Right cardiac atrium (tissue), 5 donors: ENCODE measurements at regions not wholly inside any gene's neighbourhood (a gene's known extent, or its start where the extent isn't known, plus 50 kb on each side); places are given as distances from the start of the nearest gene placed in this dataset.
"Not testable (repeated sequence)": the region's sequence is repeated elsewhere in the genome, so short reads cannot be mapped to it uniquely, and the experiment has no call there.

Source experiments
- ATAC-seq, 2 donors: fragments of 200-7000 bp; cut with Tn5 transposase; one replicate each; pipeline versions ENCODE4 v1.8.0 to v1.9.1; 2020; ENCODE audit warnings: moderate library complexity in 2 of 2, mild to moderate bottlenecking in 1 of 2
- DNase-seq, 3 donors: peaks; one replicate each; pipeline ENCODE4 v3.0.0-alpha.2; 2020
- H3K27ac ChIP-seq: one replicate; pipeline ENCODE4 v1.5.1; 2013; ENCODE audit warnings: mild to moderate bottlenecking, low read length, control low read depth, moderate library complexity
- H3K27me3 ChIP-seq: one replicate; pipeline ENCODE4 v1.6.1; 2013; ENCODE audit not compliant: control insufficient read depth, insufficient read depth
- H3K4me1 ChIP-seq: one replicate; pipeline ENCODE4 v1.6.1; 2013; ENCODE audit warnings: low read length; ENCODE audit not compliant: control insufficient read depth, insufficient read depth
- H3K4me3 ChIP-seq: one replicate; pipeline ENCODE4 v1.5.1; 2013; ENCODE audit warnings: low read length, control low read depth
- H3K9me3 ChIP-seq: one replicate; pipeline ENCODE4 v1.6.1; 2013; ENCODE audit warnings: low read length; ENCODE audit not compliant: control insufficient read depth
- WGBS: extraction: QIAGEN DNeasy Blood & Tissue Kit; methylation state at CpG from one replicate; pipeline ENCODE4 v1.1.7; 2013; 5-methylcytosine and 5-hydroxymethylcytosine counted together
- intact Hi-C, 4 donors: fragments of 100-400 bp; cut with DNase I; formaldehyde crosslinking; loops; one replicate each; pipeline versions ENCODE4 v1.11.0 to v1.14.0; 2022 to 2023
- donor health status: healthy with polysubstance abuse.
- donor health status: DM: no; HTN: yes; CAD: no.
- donor health status: DM: no; HTN: no; CAD: no.
- donor health status: DM: no; HTN: yes; CAD: no; lungs with severe emphysema.
- donor health status: DM: yes; HTN: yes; CAD: no.

DNA sequence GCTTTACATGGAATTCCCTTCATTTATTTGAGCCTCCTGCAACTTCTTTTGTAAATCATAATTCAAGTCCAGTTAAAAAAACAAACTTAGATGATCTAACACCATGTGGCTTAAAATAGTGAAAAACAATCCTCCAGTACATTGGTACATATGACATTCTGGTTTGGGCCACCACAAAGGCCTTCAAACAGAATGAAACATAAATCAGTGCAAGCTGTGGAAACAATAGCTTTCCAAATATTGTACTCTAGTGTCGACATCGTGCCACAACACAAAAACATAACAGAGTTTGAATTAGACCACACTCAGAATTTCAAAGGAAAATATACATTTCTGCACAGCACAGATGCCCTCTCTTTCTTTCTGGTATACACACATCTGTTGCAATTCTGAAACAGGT is 751.3 kb downstream of the SLC6A15 start:
- 85% methylated on average over 2 of the region's 2 CpGs for WGBS
- DNase-seq, result no peak

GRCh38 chr12:84159260-84159659 is 753.3 kb downstream of the SLC6A15 start:
- ATAC-seq (no peak), DNase-seq (no peak)
- H3K27me3 ChIP-seq, result no peaks in the 10 kb centered on the region
- no peaks in the 10 kb centered on the region for H3K4me1 ChIP-seq
- WGBS, result 89% methylated on average over 1 of the region's 1 CpG
- H3K9me3 ChIP-seq, result no peaks in the 10 kb centered on the region
- H3K4me3 ChIP-seq, result no peak overlapping the region
- H3K27ac ChIP-seq, result no peak overlapping the region
- intact Hi-C loops, result no loop called here

More for the DNA sequence above, 751.3 kb downstream of the SLC6A15 start:
- Histone ChIP-seq H3K27me3 (no peaks in the 10 kb centered on the region), H3K4me3 (no peak overlapping the region), H3K4me1 (no peaks in the 10 kb centered on the region), H3K27ac (no peak overlapping the region), H3K9me3 (no peaks in the 10 kb centered on the region)
- ATAC-seq, result no peak
- intact Hi-C loops, result no loop called here

- intact Hi-C loops, result no loop called here
- no peak for ATAC-seq
- Histone ChIP-seq H3K9me3 (no peaks in the 10 kb centered on the region), H3K4me1 (no peaks in the 10 kb centered on the region), H3K27me3 (no peaks in the 10 kb centered on the region), H3K27ac (no peak overlapping the region), H3K4me3 (no peak overlapping the region)
- 57% methylated on average over 1 of the region's 1 CpG for WGBS
- no peak for DNase-seq
Observed at GRCh38 chr12:84157170-84157569, 755.4 kb downstream of the SLC6A15 start.

GRCh38 chr12:84154991-84155930 is 757.3 kb downstream of the SLC6A15 start:
- intact Hi-C loops, H3K27me3 ChIP-seq, H3K27ac ChIP-seq, H3K4me3 ChIP-seq, H3K9me3 ChIP-seq, ATAC-seq, H3K4me1 ChIP-seq: not testable (repeated sequence)
- 93% methylated on average over 30 of the region's 30 CpGs for WGBS
- DNase-seq, result peak in 2 of 3 donors; percentile 27 to 32

DNA sequence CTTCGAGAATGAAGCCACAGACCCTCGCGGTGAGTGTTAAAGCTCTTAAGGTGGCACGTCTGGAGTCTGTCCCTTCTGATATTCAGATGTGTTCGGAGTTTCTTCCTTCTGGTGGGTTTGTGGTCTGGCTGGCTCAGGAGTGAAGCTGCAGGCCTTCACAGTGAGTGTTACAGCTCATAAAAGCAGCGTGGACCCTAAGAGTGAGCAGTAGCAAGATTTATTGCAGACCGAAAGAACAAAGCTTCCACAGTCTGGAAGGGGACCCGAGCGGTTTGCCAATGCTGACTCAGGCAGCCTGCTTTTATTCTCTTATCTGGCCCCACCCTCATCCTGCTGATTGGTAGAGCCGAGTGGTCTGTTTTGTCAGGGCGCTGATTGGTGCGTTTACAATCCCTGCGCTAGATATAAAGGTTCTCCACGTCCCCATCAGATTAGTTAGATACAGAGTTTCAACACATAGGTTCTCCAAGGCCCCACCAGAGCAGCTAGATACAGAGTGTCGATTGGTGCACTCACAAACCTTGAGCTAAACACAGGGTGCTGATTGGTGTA is 758.1 kb downstream of the SLC6A15 start:
- H3K9me3 ChIP-seq, intact Hi-C loops, ATAC-seq, H3K27me3 ChIP-seq, DNase-seq, H3K4me3 ChIP-seq, H3K4me1 ChIP-seq, H3K27ac ChIP-seq: not testable (repeated sequence)
- WGBS, result 84% methylated on average over 15 of the region's 15 CpGs

- Histone ChIP-seq H3K9me3 (no peaks in the 10 kb centered on the region), H3K27ac (no peak overlapping the region), H3K27me3 (no peaks in the 10 kb centered on the region), H3K4me3 (no peak overlapping the region), H3K4me1 (no peaks in the 10 kb centered on the region)
- intact Hi-C loops, result no loop called here
- 70% methylated on average over 3 of the region's 3 CpGs for WGBS
- DNase-seq (no peak), ATAC-seq (no peak)
Observed at GRCh38 chr12:84150201-84150600, 762.4 kb downstream of the SLC6A15 start.

- no peaks in the 10 kb centered on the region for H3K27me3 ChIP-seq
- no peak overlapping the region for H3K27ac ChIP-seq
- H3K4me1 ChIP-seq, result no peaks in the 10 kb centered on the region
- no peak for ATAC-seq
- 87% methylated on average over 3 of the region's 3 CpGs for WGBS
- no peaks in the 10 kb centered on the region for H3K9me3 ChIP-seq
- no peak overlapping the region for H3K4me3 ChIP-seq
- intact Hi-C loops, result no loop called here
- DNase-seq, result no peak
Observed at GRCh38 chr12:84148335-84148734, 764.3 kb downstream of the SLC6A15 start.

GRCh38 chr12:84136862-84137367 is 775.7 kb downstream of the SLC6A15 start:
- ATAC-seq (no peak), DNase-seq (no peak)
- Histone ChIP-seq H3K4me1 (no peaks in the 10 kb centered on the region), H3K27me3 (no peaks in the 10 kb centered on the region), H3K27ac (no peak overlapping the region), H3K4me3 (no peak overlapping the region), H3K9me3 (no peaks in the 10 kb centered on the region)
- 25% methylated on average over 4 of the region's 4 CpGs for WGBS
- intact Hi-C loops, result no loop called here

- 39% methylated on average over 1 of the region's 1 CpG for WGBS
- Histone ChIP-seq H3K4me3 (no peak overlapping the region), H3K27ac (no peak overlapping the region), H3K9me3 (no peaks in the 10 kb centered on the region), H3K27me3 (no peaks in the 10 kb centered on the region), H3K4me1 (no peaks in the 10 kb centered on the region)
- DNase-seq (no peak), ATAC-seq (no peak)
- intact Hi-C loops, result no loop called here
Observed at GRCh38 chr12:84135586-84136279, 776.9 kb downstream of the SLC6A15 start.

DNA sequence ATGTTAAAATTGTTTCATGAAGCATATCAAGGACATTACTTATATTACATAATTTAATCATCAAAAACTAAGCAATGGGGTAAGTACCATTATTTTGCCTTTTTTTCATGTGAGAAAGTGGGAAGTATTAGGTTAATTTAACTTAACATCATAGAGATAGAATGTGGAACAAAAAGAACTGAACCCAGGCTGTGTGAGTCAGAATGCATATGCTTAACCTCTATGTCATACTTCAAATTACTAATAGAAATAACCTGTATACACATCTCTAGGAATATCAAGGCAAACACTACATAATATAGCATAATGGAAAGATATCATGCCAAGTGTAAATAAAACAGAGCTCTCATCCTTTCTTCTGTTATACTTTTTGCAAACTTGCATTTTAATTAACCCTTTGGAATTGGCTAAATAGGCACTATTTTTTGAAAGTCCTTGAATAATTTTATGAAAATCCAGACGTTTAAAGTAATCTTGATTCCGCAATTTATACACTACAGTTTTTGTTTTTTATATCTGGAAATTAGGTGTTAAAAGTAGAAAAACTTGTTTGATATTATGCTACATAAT is 777.7 kb downstream of the SLC6A15 start:
- Histone ChIP-seq H3K27me3 (no peaks in the 10 kb centered on the region), H3K9me3 (no peaks in the 10 kb centered on the region), H3K4me3 (no peak overlapping the region), H3K27ac (no peak overlapping the region), H3K4me1 (no peaks in the 10 kb centered on the region)
- intact Hi-C loops, result no loop called here
- DNase-seq (no peak), ATAC-seq (no peak)
- WGBS, result 63% methylated on average over 2 of the region's 2 CpGs

GRCh38 chr12:84131076-84131475 is 781.5 kb downstream of the SLC6A15 start:
- DNase-seq (no peak), ATAC-seq (no peak)
- Histone ChIP-seq H3K9me3 (no peaks in the 10 kb centered on the region), H3K4me3 (no peak overlapping the region), H3K4me1 (no peaks in the 10 kb centered on the region), H3K27me3 (no peaks in the 10 kb centered on the region), H3K27ac (no peak overlapping the region)
- WGBS, result 61% methylated on average over 2 of the region's 2 CpGs
- intact Hi-C loops, result no loop called here
